ENCODE measurements at regions not wholly inside any gene's neighbourhood (a gene's known extent, or its start where the extent isn't known, plus 50 kb on each side); places are given as distances from the start of the nearest gene placed in this dataset.

DNA sequence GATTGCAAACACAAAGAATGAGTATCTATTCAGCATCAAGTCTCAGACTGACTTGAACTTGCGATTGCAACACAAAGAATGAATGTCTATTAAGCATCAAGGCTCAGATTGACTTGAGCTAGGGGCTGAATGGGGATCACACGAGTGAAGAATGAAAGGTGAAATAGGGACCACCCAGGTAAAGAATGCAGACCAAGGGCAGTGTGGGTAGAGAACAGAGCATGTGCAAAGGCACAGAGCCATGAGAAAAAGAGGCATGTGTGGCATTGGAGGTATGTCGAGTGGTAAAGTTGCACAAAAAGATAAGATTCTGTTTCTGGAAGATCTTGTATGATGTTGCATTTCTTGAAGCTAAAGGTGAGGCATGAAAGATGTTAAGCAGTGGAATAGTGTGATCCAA, 119.4 kb upstream of the GPR149 start:
- Histone ChIP-seq H3K4me3 (ENCODE audit: insufficient read depth, low read depth, low read length) (no peak overlapping the region), H2AFZ (ENCODE audit: low read depth, low read length) (no peak overlapping the region), H4K20me1 (ENCODE audit: insufficient read depth, low read length) (no peaks in the 10 kb centered on the region), H3K4me2 (ENCODE audit: low read length) (no peak overlapping the region), H3K9me3 (ENCODE audit: insufficient read depth, low read depth, low read length) (no peaks in the 10 kb centered on the region), H3K9ac (ENCODE audit: low read length) (no peak overlapping the region), H3K36me3 (ENCODE audit: insufficient read depth, low read length) (no peaks in the 10 kb centered on the region), H3K27me3 (ENCODE audit: insufficient read depth, low read length) (no peaks in the 10 kb centered on the region), H3K27ac (ENCODE audit: low read depth, low read length) (no peak overlapping the region), H3K4me1 (ENCODE audit: insufficient read depth, low read length) (no peaks in the 10 kb centered on the region), H3K79me2 (ENCODE audit: insufficient read depth, low read length) (no peaks in the 10 kb centered on the region)
- DNase-seq (ENCODE audit: low read depth), result no peak
- no peaks in the 10 kb centered on the region for H3K27me3 Mint-ChIP-seq (ENCODE audit: low read depth, unreplicated experiment)
- H3K4me1 Mint-ChIP-seq (ENCODE audit: low read depth, unreplicated experiment), result no peaks in the 10 kb centered on the region
- H3K36me3 Mint-ChIP-seq (ENCODE audit: low read depth, unreplicated experiment), result no peaks in the 10 kb centered on the region
- no peaks in the 10 kb centered on the region for H3K9me3 Mint-ChIP-seq (ENCODE audit: unreplicated experiment)
- FAIRE-seq, result no peak
- TF ChIP-seq, protein P1, sequence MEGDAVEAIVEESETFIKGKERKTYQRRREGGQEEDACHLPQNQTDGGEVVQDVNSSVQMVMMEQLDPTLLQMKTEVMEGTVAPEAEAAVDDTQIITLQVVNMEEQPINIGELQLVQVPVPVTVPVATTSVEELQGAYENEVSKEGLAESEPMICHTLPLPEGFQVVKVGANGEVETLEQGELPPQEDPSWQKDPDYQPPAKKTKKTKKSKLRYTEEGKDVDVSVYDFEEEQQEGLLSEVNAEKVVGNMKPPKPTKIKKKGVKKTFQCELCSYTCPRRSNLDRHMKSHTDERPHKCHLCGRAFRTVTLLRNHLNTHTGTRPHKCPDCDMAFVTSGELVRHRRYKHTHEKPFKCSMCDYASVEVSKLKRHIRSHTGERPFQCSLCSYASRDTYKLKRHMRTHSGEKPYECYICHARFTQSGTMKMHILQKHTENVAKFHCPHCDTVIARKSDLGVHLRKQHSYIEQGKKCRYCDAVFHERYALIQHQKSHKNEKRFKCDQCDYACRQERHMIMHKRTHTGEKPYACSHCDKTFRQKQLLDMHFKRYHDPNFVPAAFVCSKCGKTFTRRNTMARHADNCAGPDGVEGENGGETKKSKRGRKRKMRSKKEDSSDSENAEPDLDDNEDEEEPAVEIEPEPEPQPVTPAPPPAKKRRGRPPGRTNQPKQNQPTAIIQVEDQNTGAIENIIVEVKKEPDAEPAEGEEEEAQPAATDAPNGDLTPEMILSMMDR (IDR thresholded peaks at IDR 0.05; ENCODE audit: insufficient read depth, low read depth, low read length), result no peak
- TF ChIP-seq EZH2 (IDR thresholded peaks at IDR 0.05; ENCODE audit: insufficient read depth, low read length), result no peak
- H3K27ac Mint-ChIP-seq (ENCODE audit: unreplicated experiment), result no peak overlapping the region
- H3K4me3 Mint-ChIP-seq (ENCODE audit: unreplicated experiment), result no peak overlapping the region

DNA sequence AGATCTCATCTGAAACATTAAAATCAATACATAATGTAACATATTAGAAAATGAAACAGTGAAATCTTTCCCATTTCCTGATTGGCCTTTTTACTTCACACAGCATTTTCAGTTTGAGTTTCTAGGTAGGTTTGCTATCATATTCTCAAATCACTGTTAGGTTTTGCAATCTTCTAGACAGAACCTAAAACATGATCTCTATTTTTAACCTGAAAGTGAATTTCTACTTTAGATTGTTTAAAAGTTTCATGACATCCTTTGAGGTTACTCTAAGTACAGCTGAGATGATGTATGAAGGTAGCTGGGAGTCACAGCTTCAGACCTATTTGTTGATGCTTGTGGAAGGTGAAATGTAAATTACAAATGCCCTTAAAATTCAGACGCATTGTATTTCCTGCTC, 118.4 kb upstream of the GPR149 start:
- no peaks in the 10 kb centered on the region for H3K36me3 Mint-ChIP-seq (ENCODE audit: low read depth, unreplicated experiment)

DNA sequence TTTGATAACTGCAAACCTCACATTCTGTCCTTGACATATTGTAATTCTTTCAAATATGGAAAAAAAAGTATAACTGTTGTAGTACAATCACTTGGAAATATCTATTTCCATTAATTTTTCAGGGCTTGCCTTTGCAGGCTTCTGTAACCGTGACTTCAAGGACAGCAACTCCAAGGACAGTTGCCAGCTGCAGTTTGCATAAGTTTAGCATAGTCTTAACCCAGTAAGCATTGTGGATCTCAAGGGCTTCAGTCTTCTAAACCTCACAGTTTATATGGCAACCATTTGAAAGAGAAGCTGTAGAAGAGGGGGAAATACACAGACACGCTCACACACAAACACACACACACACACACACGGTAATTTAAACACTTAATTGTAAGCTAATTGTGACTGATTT, 112.8 kb upstream of the GPR149 start:
- Histone ChIP-seq H3K9me3 (ENCODE audit: insufficient read depth, low read depth, low read length) (no peaks in the 10 kb centered on the region), H3K4me3 (ENCODE audit: insufficient read depth, low read depth, low read length) (no peak overlapping the region), H4K20me1 (ENCODE audit: insufficient read depth, low read length) (no peaks in the 10 kb centered on the region), H3K27ac (ENCODE audit: low read depth, low read length) (no peak overlapping the region), H3K9ac (ENCODE audit: low read length) (no peak overlapping the region), H3K36me3 (ENCODE audit: insufficient read depth, low read length) (no peaks in the 10 kb centered on the region), H3K27me3 (ENCODE audit: insufficient read depth, low read length) (no peaks in the 10 kb centered on the region), H3K79me2 (ENCODE audit: insufficient read depth, low read length) (no peaks in the 10 kb centered on the region), H3K4me1 (ENCODE audit: insufficient read depth, low read length) (no peaks in the 10 kb centered on the region), H3K4me2 (ENCODE audit: low read length) (no peak overlapping the region), H2AFZ (ENCODE audit: low read depth, low read length) (no peak overlapping the region)
- FAIRE-seq, result no peak
- Mint-ChIP-seq H3K36me3 (ENCODE audit: low read depth, unreplicated experiment) (no peaks in the 10 kb centered on the region), H3K27ac (ENCODE audit: unreplicated experiment) (no peak overlapping the region), H3K27me3 (ENCODE audit: low read depth, unreplicated experiment) (no peaks in the 10 kb centered on the region), H3K9me3 (ENCODE audit: unreplicated experiment) (no peaks in the 10 kb centered on the region), H3K4me1 (ENCODE audit: low read depth, unreplicated experiment) (peaks cover 3% of the 10 kb centered on the region), H3K4me3 (ENCODE audit: unreplicated experiment) (no peak overlapping the region)
- no peak for TF ChIP-seq EZH2 (IDR thresholded peaks at IDR 0.05; ENCODE audit: insufficient read depth, low read length)
- TF ChIP-seq, protein P1 (IDR thresholded peaks at IDR 0.05; ENCODE audit: insufficient read depth, low read depth, low read length), result no peak
- no peak for DNase-seq (ENCODE audit: low read depth)

More for the DNA sequence above, 118.4 kb upstream of the GPR149 start:
- no peak overlapping the region for H3K4me2 ChIP-seq (ENCODE audit: low read length)
- Mint-ChIP-seq H3K9me3 (ENCODE audit: unreplicated experiment) (no peaks in the 10 kb centered on the region), H3K4me1 (ENCODE audit: low read depth, unreplicated experiment) (no peaks in the 10 kb centered on the region), H3K27me3 (ENCODE audit: low read depth, unreplicated experiment) (no peaks in the 10 kb centered on the region), H3K27ac (ENCODE audit: unreplicated experiment) (no peak overlapping the region), H3K4me3 (ENCODE audit: unreplicated experiment) (no peak overlapping the region)
- DNase-seq (ENCODE audit: low read depth) (no peak), FAIRE-seq (no peak)
- no peak overlapping the region for H2AFZ ChIP-seq (ENCODE audit: low read depth, low read length)
- no peaks in the 10 kb centered on the region for H3K9me3 ChIP-seq (ENCODE audit: insufficient read depth, low read depth, low read length)
- H3K4me1 ChIP-seq (ENCODE audit: insufficient read depth, low read length), result no peaks in the 10 kb centered on the region
- H3K4me3 ChIP-seq (ENCODE audit: insufficient read depth, low read depth, low read length), result no peak overlapping the region
- no peaks in the 10 kb centered on the region for H3K79me2 ChIP-seq (ENCODE audit: insufficient read depth, low read length)
- no peaks in the 10 kb centered on the region for H3K36me3 ChIP-seq (ENCODE audit: insufficient read depth, low read length)
- H3K27me3 ChIP-seq (ENCODE audit: insufficient read depth, low read length), result no peaks in the 10 kb centered on the region
- H3K9ac ChIP-seq (ENCODE audit: low read length), result no peak overlapping the region
- TF ChIP-seq, protein P1 (IDR thresholded peaks at IDR 0.05; ENCODE audit: insufficient read depth, low read depth, low read length), result no peak
- no peak for TF ChIP-seq EZH2 (IDR thresholded peaks at IDR 0.05; ENCODE audit: insufficient read depth, low read length)
- no peaks in the 10 kb centered on the region for H4K20me1 ChIP-seq (ENCODE audit: insufficient read depth, low read length)
- no peak overlapping the region for H3K27ac ChIP-seq (ENCODE audit: low read depth, low read length)

All from astrocyte (in vitro differentiated cells and primary cell).